Keratinocyte (primary cell): ENCODE measurements at regions not wholly inside any gene's neighbourhood (a gene's known extent, or its start where the extent isn't known, plus 50 kb on each side); places are given as distances from the start of the nearest gene placed in this dataset.

Experiments used
- DNase-seq: peaks from one replicate; pipeline ENCODE4 v3.0.0-alpha.2; 2011; ENCODE audit warnings: low read depth, missing footprints, low spot score
- FAIRE-seq: peaks from 2 replicates; lab custom pipeline; 2011; peaks lifted over from hg19 to GRCh38; lab: Jason Lieb, UNC
- H2AFZ ChIP-seq: 2 replicates; pipeline ENCODE4 v1.6.0; 2012; ENCODE audit warnings: low read length, control low read depth, inconsistent platforms; ENCODE audit not compliant: control insufficient read depth
- H3K27ac ChIP-seq: 2 replicates; pipeline ENCODE4 v1.5.1; 2011; ENCODE audit warnings: low read length; ENCODE audit not compliant: control insufficient read depth, insufficient read depth
- H3K27me3 ChIP-seq: 3 replicates; pipeline ENCODE4 v1.6.0; 2011; ENCODE audit warnings: low read length; ENCODE audit not compliant: control insufficient read depth, insufficient read depth; ENCODE audit errors: extremely low read depth
- H3K36me3 ChIP-seq, 2 experiments: 2 replicates in 1 of 2; 3 replicates in 1 of 2; pipeline ENCODE4 v1.5.1; 2011; ENCODE audit warnings: low read length in 2 of 2, mild to moderate bottlenecking in 1 of 2; ENCODE audit not compliant: control insufficient read depth in 2 of 2, insufficient read depth in 2 of 2; ENCODE audit errors: extremely low read depth in 1 of 2
- H3K4me1 ChIP-seq: 3 replicates; pipeline ENCODE4 v1.5.1; 2011; ENCODE audit warnings: low read length; ENCODE audit not compliant: control insufficient read depth, insufficient read depth; ENCODE audit errors: extremely low read depth
- H3K4me2 ChIP-seq: 3 replicates; pipeline ENCODE4 v1.6.0; 2011; ENCODE audit warnings: low read depth, low read length; ENCODE audit not compliant: control insufficient read depth, insufficient read depth; ENCODE audit errors: extremely low read depth
- H3K4me3 ChIP-seq, 3 experiments: fragments of 200-600 bp in 1 of 3; sonication (generic) in 1 of 3; 2 replicates in 2 of 3; 3 replicates in 1 of 3; pipeline ENCODE4 v1.5.1; 2011 to 2016; ENCODE audit warnings: low read length in 3 of 3, mild to moderate bottlenecking in 3 of 3, control low read depth in 2 of 3, inconsistent platforms in 1 of 3, low read depth in 1 of 3, mixed read lengths in 1 of 3, mixed run types in 1 of 3, moderate library complexity in 1 of 3; ENCODE audit not compliant: control insufficient read depth in 2 of 3, insufficient read depth in 2 of 3; ENCODE audit errors: extremely low read depth in 1 of 3
- H3K79me2 ChIP-seq: 2 replicates; pipeline ENCODE4 v1.6.0; 2012; ENCODE audit warnings: low read length; ENCODE audit not compliant: control insufficient read depth, insufficient read depth
- H3K9ac ChIP-seq: 3 replicates; pipeline ENCODE4 v1.6.0; 2011; ENCODE audit warnings: low read length; ENCODE audit not compliant: control insufficient read depth, insufficient read depth; ENCODE audit errors: extremely low read depth
- H3K9me1 ChIP-seq: 3 replicates; pipeline ENCODE4 v1.6.0; 2011; ENCODE audit warnings: low read length; ENCODE audit not compliant: control insufficient read depth, insufficient read depth; ENCODE audit errors: extremely low read depth
- H3K9me3 ChIP-seq: 2 replicates; pipeline ENCODE4 v1.5.1; 2012; ENCODE audit warnings: low read depth, low read length; ENCODE audit not compliant: control insufficient read depth
- H4K20me1 ChIP-seq: 3 replicates; pipeline ENCODE4 v1.6.0; 2011; ENCODE audit warnings: low read length; ENCODE audit not compliant: control insufficient read depth, insufficient read depth; ENCODE audit errors: extremely low read depth
- CTCF ChIP-seq, 3 experiments: IDR thresholded peaks in 1 of 3; conservative IDR thresholded peaks in 1 of 3; optimal IDR thresholded peaks in 1 of 3; 2 replicates in 2 of 3; 3 replicates in 1 of 3; pipeline versions ENCODE3 to v1.5.1; 2011; ENCODE audit warnings: low read length in 3 of 3, mild to moderate bottlenecking in 3 of 3, moderate library complexity in 2 of 3, control low read depth in 1 of 3, inconsistent platforms in 1 of 3; ENCODE audit not compliant: insufficient read depth in 2 of 3; ENCODE audit errors: extremely low read depth in 1 of 3
- EZH2 ChIP-seq: IDR thresholded peaks from one replicate; pipeline ENCODE4 v1.6.1; 2012; ENCODE audit warnings: inconsistent platforms, mild to moderate bottlenecking, low read length, moderate library complexity
- dilution Hi-C: fragments of 300-500 bp; cut with MboI; formaldehyde crosslinking; loops from one replicate; pipeline ENCODE4 v1.7.0; 2020; ENCODE audit warnings: low sequenced_read_pairs; ENCODE audit not compliant: extremely low pct_ligation_motif_present

GRCh38 chr10:129274748-129275474 lies 192.1 kb upstream of the MGMT start:
- no peak for TF ChIP-seq EZH2
- TF ChIP-seq CTCF (optimal IDR thresholded peaks at IDR 0.05 in 1 of 3, IDR thresholded peaks at IDR 0.05 in 1 of 3, conservative IDR thresholded peaks at IDR 0.05 in 1 of 3; ENCODE audit: extremely low read depth in 1 of 3, insufficient read depth in 2 of 3, low read length in 3 of 3), result no peak
- FAIRE-seq, result no peak
- H3K27me3 ChIP-seq, result no peaks in the 10 kb centered on the region
- H2AFZ ChIP-seq, result no peak overlapping the region
- H3K4me2 ChIP-seq, result no peak overlapping the region
- H4K20me1 ChIP-seq, result no peaks in the 10 kb centered on the region
- no peak overlapping the region for H3K27ac ChIP-seq
- H3K4me3 ChIP-seq, result no peak overlapping the region
- H3K9me1 ChIP-seq, result no peaks in the 10 kb centered on the region
- dilution Hi-C loops, result no loop called here
- H3K9ac ChIP-seq, result no peak overlapping the region
- H3K4me1 ChIP-seq, result no peaks in the 10 kb centered on the region
- DNase-seq, result no peak
- H3K36me3 ChIP-seq, result no peaks in the 10 kb centered on the region
- no peaks in the 10 kb centered on the region for H3K79me2 ChIP-seq
- H3K9me3 ChIP-seq, result no peaks in the 10 kb centered on the region

- no peaks in the 10 kb centered on the region for H3K9me3 ChIP-seq
- no peaks in the 10 kb centered on the region for H3K9me1 ChIP-seq
- no peaks in the 10 kb centered on the region for H3K36me3 ChIP-seq
- no peaks in the 10 kb centered on the region for H3K79me2 ChIP-seq
- no peak overlapping the region for H3K4me2 ChIP-seq
- H3K9ac ChIP-seq, result no peak overlapping the region
- H3K27ac ChIP-seq, result no peak overlapping the region
- H2AFZ ChIP-seq, result no peak overlapping the region
- no peak overlapping the region for H3K4me3 ChIP-seq
- dilution Hi-C loops, result no loop called here
- TF ChIP-seq CTCF (optimal IDR thresholded peaks at IDR 0.05 in 1 of 3, IDR thresholded peaks at IDR 0.05 in 1 of 3, conservative IDR thresholded peaks at IDR 0.05 in 1 of 3; ENCODE audit: extremely low read depth in 1 of 3, insufficient read depth in 2 of 3, low read length in 3 of 3) (no peak), EZH2 (no peak)
- no peak for FAIRE-seq
- H3K4me1 ChIP-seq, result no peaks in the 10 kb centered on the region
- no peaks in the 10 kb centered on the region for H4K20me1 ChIP-seq
- DNase-seq, result no peak
- no peaks in the 10 kb centered on the region for H3K27me3 ChIP-seq
These were observed 191.2 kb upstream of the MGMT start for GRCh38 chr10:129275886-129276285.
